ENCODE measurements at regions not wholly inside any gene's neighbourhood (a gene's known extent, or its start where the extent isn't known, plus 50 kb on each side); places are given as distances from the start of the nearest gene placed in this dataset.

Small RNA genes in the stretch of these regions (microRNA-seq; reads per million reads assigned to microRNA genes)
- 0 reads per million in 2 donors for gene MIR378G (ENCODE audit: borderline microRNAs expressed in 2 of 2)

Measured in posterior vena cava (tissue), 2 donors.